GM04504 (cell line): ENCODE measurements at regions not wholly inside any gene's neighbourhood (a gene's known extent, or its start where the extent isn't known, plus 50 kb on each side); places are given as distances from the start of the nearest gene placed in this dataset.

Experiments used
- DNase-seq: peaks from one replicate; pipeline ENCODE4 v3.0.0-alpha.2; 2012; ENCODE audit warnings: low read depth

DNA sequence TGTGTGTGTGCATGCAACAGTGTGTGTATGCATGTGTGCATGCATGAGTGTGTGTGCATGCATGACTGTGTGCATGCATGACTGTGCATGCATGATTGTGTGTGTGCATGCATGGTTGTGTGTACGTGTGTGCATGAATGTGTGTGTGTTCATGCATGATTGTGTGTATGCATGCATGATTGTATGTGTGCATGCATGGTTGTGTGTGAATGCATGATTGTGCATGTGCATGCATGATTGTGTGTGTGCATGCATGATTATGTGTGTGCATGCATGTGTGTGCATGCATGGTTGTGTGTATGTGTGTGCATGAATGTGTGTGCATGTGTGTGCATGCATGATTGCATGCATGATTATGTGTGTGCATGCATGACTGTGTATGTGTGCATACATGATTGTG is 1052.0 kb downstream of the TBC1D22A start:
- no peak for DNase-seq

DNA sequence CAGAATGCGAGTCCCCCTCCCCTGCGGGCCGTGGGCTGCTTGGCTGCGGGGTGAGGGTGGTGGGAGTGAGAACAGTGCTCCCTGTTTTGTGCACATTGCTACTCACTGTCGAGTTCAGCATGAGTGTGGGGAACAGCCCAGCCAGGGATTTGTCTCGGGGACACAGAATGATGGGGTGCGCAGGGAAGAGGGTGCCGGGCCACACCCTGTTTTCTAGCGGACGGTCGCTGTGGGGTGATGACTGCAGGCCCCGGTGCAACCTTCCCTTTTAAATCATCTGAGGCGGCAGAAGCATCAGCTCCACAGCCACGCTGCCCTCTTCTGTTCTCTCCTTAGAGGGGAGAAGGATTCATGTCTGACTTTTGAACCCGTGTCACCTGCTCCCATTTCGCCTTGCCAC is 1051.2 kb downstream of the TBC1D22A start:
- no peak for DNase-seq

- no peak for DNase-seq
Measured at GRCh38 chr22:47811971-47812370, 1049.5 kb downstream of the TBC1D22A start.

- DNase-seq = no peak
Measured at GRCh38 chr22:47810505-47811500, 1048.4 kb downstream of the TBC1D22A start.

DNA sequence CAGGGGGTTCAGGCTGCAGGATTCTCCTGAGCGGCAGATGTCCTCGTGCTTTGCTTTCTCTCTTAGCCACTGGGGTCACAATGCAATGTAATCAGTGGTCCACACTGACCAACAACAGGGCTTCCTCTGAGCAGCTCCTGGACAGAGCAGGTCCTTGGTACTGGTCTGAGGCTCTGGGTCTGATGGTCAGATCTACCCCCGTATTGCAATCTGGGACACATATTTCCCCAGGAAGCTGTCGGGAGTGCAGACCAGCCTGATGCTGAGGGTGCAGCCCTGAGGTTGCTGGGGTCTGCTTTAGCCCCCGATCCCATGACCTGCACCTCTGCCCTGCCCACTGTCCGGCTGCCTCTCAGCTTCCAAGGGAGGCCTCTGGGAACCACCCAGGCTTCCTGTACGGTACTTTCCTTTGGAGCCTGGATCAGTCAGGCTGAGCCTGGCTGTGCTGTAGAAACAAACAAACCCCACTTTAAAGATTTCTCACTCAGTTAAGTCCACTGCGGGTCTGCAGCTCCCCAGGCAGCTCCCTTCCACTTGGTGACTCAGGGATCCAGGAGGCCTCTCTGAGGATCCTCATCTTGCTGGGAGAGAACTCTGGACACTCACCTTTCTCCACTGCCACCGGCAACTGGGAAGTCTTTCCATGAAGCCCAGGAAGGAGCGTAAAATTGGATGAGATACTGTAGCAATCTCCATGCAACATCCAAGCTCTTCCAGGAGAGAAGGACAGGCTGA is 1046.6 kb downstream of the TBC1D22A start:
- DNase-seq = no peak

DNA sequence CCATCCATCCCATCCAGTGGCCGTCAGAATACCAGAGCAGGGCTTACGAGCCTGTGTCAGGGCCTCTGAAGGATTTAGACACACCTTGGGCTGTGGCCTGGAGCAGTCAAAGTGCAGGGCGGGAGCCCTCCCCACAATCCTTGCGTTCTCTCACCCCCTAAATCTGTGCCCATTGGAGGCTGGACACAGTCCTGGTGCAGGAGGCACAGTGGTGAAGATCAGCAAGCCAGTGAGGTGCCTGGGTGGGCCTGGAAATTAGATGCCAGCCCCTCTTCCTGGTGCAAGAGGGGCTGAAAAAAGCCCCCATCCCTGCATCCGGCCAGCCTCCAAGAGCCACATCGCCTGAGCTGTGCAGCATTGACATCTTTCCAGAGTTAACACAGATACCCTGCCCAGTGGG is 1045.8 kb downstream of the TBC1D22A start:
- DNase-seq = no peak

DNA sequence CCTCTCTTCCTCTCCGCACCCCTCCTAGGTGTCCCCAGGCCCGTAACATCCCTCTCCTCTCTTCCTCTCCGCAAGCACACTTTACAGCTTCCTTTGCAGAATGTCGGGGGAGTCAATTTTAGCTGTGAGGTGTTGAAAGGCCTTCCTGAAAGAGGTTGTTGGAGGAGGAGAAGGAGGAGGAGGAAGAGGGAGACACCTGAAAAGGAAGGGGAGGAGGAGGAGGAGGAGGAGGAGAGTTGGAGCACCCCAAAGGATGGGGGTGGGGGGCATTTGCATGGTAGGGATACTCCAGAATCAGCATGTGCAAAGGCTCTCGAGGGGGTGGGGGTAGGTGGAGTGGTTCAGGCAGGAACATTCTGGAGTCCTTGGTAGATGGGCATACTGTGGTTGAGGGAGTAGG is 1045.1 kb downstream of the TBC1D22A start:
- DNase-seq = no peak

GRCh38 chr22:47806894-47807293 is 1044.4 kb downstream of the TBC1D22A start:
- no peak for DNase-seq

- DNase-seq = no peak
Measured at GRCh38 chr22:47805394-47805935, 1043.0 kb downstream of the TBC1D22A start.

- no peak for DNase-seq
Measured at GRCh38 chr22:47804281-47804680, 1041.8 kb downstream of the TBC1D22A start.

DNA sequence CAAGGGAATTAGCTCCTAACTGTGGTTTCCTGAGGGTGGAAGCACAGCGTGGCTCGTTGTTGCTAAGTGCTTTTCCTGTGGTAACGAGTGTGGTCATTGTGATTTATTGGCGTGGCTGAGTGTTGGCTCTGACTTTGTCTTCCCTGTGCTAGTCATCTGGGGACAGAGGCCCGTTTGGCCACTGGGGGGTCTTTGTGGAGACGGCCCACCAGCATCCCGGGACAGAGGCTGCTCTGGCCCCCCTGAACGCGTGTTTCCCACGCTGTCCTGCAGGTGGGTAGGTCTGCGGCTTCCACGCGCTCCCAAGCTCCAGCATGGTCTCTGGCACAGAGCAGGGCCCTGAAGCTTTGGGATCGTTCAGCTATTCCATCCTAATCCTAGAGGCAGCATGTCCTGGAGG is 1040.0 kb downstream of the TBC1D22A start:
- DNase-seq = no peak

DNA sequence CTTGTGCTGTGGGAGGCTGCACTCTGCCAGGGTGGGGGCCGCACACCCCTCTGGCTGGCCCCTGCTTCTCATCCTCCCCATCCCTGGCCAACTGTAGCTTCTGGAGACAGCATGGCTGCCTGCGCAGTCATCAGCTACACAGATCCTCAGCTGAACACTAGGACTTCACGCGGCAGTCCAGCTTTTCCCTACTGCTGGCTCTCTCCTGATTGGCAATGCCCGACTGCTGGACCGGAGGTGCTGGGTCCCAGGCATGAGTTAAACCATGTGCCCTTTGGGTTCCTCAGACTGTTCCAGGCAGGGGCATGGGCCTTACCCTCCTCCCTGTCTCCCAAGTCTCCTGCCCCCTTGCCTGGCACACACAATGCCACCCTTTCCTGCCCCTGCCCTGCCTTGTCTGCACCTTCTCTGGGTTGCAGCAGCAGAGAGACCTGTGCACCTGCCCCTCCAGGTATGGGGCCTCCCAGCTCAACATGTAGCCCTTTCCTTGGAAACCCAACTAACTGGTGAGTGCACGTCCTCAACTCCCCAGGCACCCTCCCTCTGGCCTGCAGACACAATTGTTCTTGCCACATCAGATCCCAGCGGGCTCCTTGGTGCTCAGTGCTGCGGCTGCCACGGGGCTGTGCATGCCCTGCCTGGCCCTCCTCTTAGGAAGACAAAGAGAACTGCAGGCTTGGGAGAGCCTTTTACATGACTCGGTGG is 1039.2 kb downstream of the TBC1D22A start:
- DNase-seq = no peak

GRCh38 chr22:47798229-47798628 is 1035.8 kb downstream of the TBC1D22A start:
- DNase-seq = no peak

DNA sequence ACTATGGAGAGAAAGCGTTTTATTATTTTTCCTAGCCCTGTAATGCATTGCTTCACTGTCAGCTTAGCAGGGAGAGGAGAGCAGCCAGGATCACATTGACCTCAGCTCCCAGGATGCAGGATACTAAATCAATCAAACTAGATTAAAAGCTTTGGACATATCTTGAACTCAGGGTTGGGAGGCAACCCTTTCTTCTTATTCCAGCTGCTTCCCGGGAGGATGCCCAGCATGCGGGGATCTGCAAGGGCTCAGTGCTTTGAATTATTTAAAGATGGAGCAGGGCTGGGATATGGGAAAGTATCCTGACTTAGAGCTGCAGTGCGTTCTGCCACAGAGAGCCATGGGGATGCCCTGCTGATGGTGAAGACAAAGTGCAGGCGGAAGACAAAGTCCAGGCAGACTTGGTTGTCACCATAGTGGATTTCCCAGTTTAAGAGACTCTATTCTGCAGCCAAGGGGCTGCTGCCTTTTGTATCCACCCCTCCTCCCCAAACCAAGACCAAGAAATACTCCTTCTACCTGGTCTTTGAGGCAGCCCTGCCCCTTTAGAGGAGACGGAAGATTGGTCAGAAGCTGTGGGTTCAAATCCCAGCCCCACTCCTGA is 1035.0 kb downstream of the TBC1D22A start:
- no peak for DNase-seq

DNA sequence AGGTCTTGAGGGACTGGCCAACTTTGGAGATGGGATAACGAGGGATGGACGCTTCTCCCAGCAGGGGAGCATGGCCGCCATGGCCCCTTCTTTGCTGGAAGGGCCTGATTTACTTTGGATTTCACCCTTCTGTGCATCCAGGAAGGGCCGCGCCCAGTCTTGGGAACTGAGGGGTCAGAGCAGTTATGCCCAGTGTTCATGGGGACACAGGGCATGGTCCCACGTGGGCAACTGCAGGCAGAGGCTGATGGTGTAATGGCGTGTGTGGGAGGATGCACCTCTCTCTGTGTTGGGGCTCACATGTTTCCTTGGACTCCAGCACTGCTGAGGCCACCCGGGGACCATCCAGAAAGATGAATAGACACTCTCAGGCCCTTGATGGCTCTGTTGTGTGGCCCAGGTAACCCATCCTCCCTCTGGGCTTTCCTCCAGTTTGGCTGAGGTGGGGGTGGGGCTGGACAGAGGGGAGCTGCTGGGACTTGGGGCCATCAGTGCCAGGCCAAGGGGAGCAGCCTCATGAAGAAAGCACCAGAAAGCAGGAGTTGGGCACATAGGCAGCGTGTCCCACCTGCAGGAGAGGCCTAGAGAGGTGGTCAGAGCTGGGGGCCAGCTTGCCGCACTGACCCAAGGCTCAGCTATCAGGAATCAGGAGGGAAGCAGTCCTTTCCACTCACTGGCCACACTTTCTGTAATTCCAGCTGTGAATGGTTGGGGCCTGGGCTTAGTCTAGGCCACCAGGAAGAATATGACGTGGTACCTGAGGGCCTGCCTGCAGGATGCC is 1033.9 kb downstream of the TBC1D22A start:
- no peak for DNase-seq

DNA sequence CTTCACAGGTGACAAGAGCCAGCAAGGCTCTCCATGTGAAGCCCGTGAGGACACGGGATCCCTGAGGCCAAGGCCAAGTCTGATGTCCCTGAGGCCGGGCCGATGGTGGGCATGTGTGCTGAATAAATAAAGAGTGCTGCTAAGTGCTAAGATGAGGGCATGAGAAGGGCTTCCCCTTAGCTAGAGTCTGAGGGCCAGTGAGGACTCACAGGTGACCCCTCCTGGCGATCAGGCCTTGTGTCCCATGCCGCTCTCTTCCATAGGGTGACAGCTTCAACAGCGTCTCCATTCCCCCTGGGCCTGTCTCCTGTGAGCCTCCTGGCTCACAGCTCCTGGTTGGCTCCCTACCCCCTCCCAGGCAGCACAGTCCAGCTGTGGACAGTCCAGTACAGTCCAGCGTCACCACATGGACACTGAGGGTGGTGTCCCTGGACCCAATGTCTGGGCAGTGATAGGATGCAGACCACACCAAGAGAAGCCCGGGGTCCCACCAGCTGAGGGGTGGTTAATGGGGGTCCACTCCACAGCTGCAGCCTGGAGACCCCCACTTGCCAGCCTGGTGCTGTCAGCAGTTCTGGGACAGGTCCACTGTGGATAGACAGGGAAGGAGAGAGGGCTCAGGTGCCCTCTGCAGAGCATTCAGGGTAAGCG is 1033.2 kb downstream of the TBC1D22A start:
- DNase-seq = no peak

DNA sequence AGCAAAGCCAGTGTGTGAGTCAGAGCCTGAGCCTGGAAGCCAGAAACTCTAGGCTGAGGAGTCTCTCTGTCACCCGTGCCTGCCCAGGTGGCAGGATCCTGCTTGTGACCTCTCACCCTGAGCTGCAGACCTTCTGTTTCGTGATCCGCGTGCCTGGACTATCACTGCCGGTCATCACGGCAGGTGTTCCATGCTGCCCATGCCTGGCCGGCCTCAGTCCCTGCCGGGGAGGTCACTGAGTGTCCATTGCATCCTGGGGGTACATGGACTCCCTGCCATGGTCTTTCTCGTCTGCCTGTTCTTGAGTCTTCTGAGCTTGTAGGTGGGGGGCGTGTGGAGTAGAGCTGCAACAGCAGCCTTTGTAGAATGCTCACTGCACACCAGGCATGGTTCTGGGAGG is 1032.4 kb downstream of the TBC1D22A start:
- DNase-seq = no peak

- DNase-seq = no peak
Measured at GRCh38 chr22:47793304-47794101, 1031.1 kb downstream of the TBC1D22A start.

DNA sequence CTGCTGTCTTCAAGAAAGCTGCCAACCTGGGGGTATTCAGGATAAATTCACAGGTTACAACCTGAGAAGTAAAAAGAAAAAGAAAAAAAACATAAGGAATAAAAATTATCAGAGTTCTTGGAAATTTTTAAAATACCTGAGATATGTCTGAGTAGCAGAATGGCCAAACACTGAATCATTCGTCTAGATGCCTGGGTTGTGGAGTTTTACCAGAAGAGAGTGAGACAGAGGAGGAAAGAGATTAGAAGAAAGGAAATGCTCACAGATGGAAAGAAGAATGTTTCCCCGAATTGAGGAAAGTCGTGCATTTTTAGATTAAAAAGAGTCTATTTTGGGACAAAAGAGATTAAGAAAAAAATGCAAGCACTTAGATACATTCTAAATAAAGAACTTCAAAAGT is 1026.7 kb downstream of the TBC1D22A start:
- no peak for DNase-seq

DNA sequence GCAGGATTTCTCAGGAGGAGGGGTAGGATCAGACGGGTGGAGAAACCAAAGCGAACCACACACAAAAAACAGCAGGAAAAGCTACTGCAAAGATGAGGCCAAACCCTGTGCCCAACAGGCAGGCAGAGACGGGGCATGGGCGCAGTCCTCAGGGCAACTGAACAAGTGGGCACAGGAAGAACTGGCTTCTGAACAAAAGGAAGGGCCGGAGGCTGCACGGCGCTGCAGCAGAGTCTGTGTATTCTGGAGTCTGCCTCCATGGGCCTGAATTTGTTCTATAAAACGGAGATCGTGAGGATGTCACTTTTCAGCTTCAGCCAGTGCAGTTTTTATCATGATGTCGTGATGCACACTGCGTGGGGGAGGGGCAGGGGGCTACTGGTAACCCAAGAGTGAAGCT is 1026.0 kb downstream of the TBC1D22A start:
- no peak for DNase-seq
